GM12892 (cell line): ENCODE measurements at regions not wholly inside any gene's neighbourhood (a gene's known extent, or its start where the extent isn't known, plus 50 kb on each side); places are given as distances from the start of the nearest gene placed in this dataset.

Experiments
- POLR2A ChIP-seq: IDR thresholded peaks from 2 replicates; pipeline ENCODE4 v1.6.1; 2011; ENCODE audit warnings: low read depth, low read length, control low read depth
- POLR2AphosphoS5 ChIP-seq: IDR thresholded peaks from 2 replicates; pipeline ENCODE4 v1.6.1; 2011; ENCODE audit warnings: low read depth, low read length, control low read depth

DNA sequence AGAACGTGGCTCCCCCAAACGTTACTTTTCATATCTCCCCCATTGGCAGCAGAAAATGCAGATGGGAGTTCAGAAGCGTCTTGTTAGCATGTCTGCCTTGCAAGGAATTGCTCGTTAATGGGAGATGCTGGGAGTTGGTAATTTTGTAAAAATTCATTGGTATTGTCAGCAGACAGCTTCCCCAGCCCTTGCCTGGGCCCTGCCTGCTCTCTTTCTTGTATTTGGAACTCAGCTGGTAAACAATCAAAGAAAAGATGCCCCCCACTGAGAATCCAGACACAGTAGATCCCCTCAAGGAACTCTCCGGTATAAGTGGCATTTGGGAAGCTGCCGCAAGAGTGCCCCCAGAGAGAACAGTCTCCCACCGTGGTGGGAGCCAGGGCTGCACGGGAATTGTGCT, 94.4 kb upstream of the IGSF21 start:
- TF ChIP-seq POLR2AphosphoS5 (no peak), POLR2A (no peak)
